ENCODE measurements at regions not wholly inside any gene's neighbourhood (a gene's known extent, or its start where the extent isn't known, plus 50 kb on each side); places are given as distances from the start of the nearest gene placed in this dataset.

DNA sequence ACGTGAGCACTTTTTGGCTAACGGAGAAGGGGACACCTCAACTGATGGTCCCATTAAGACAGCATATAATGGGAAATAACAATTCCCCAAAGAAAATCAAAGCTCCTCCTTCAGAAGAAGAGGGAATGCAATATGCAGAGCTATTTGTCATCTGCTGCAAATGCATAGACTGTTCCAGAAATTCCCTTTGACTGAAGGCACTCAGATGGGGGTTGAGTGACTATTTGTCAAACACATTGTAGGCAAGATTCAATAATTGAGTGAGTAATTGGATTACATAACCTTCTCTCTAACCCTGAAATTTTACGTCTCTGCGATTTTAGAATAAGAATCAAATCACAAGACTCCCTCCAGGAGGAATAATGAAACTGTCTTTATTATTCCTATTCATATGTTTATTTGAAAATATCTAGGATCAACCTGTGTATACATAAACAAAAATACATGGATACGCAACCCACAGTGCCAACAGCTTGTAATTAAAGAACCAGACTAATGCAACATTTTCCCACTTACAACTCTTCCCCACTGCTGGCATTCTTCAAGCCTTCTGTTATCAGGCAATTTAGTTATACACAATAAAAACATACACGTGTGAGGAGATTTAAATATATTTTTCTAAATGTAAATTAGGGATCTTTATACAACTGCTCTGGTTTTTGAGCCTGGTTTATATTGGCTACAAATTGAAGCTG lies 256.6 kb downstream of the GBA3 start:
- Histone ChIP-seq H3K4me3 (no peak overlapping the region), H3K9me3 (peaks cover 0 to 3% (median 0%) of the 10 kb centered on the region in 4 donors), H3K27ac (no peak overlapping the region), H3K27me3 (no peaks in the 10 kb centered on the region), H3K36me3 (no peaks in the 10 kb centered on the region), H3K4me1 (no peaks in the 10 kb centered on the region)
- no peak for DNase-seq
- TF ChIP-seq POLR2A (IDR thresholded peaks at IDR 0.05) (no peak), CTCF (IDR thresholded peaks at IDR 0.05) (no peak)

DNA sequence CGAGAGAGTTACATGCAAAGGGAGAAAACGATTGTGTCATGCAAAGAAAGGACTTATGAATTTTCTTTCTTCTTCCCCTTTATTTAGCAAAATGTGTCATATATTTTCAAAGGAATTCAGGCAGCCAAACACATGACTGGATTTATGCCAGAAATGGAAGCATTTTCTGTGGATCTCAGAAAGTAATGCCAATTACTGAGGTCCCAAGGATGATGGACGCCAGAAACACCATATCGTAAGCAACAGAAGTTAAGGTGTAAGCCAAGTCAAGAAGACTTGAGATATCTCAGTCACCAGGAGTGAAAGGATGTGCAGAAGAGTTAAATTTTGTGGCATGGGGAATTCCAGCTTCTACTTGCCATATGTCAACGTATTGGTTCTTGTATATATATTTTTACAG lies 255.1 kb downstream of the GBA3 start:
- DNase-seq: no peak
- Histone ChIP-seq H3K4me1 (no peaks in the 10 kb centered on the region), H3K27me3 (no peaks in the 10 kb centered on the region), H3K9me3 (no peaks in the 10 kb centered on the region), H3K36me3 (no peaks in the 10 kb centered on the region), H3K4me3 (no peak overlapping the region), H3K27ac (no peak overlapping the region)
- no peak for TF ChIP-seq CTCF (IDR thresholded peaks at IDR 0.05)
- TF ChIP-seq POLR2A (IDR thresholded peaks at IDR 0.05): no peak

- no peaks in the 10 kb centered on the region for H3K36me3 ChIP-seq
- H3K4me3 ChIP-seq: no peak overlapping the region
- TF ChIP-seq CTCF (IDR thresholded peaks at IDR 0.05): no peak
- no peak for TF ChIP-seq POLR2A (IDR thresholded peaks at IDR 0.05)
- H3K27ac ChIP-seq: no peak overlapping the region
- no peak for DNase-seq
- no peaks in the 10 kb centered on the region for H3K27me3 ChIP-seq
- H3K4me1 ChIP-seq: no peaks in the 10 kb centered on the region
- no peaks in the 10 kb centered on the region for H3K9me3 ChIP-seq
Observed at GRCh38 chr4:22942920-22943559, 250.3 kb downstream of the GBA3 start.

DNA sequence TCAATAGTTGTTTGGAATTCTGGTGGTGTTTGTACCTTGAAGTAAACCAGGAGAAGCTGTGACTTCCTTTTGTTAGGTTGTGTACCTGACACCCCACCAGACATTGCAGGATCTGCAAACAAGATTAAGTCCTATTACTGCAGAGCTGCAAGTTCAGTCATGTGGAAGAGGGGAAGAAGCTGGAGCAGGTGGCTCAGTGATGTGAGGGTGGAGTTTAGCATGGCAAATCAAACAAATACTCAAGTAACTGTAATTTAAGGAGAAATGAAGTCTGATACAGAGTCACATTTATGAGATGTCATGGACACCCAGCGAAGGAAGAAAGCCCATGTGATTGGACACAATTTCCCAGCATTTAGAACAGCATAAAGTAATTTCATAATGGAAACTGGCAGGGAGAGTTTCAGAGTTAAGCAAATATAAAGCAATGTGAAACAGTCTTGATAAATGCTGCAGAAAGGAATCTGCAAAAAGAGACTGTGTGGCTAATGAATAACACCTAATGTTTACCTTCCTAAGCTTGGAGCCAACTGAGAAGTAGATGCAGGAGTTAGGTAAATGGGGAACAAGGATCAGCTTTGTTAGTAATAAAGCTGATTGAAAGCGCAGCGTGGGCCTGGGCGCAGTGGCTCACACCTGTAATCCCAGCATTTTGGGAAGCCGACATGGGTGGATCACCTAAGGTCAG lies 249.1 kb downstream of the GBA3 start:
- no peak overlapping the region for H3K4me3 ChIP-seq

GRCh38 chr4:22932326-22932725 lies 239.6 kb downstream of the GBA3 start:
- Histone ChIP-seq H3K4me1 (no peaks in the 10 kb centered on the region), H3K36me3 (no peaks in the 10 kb centered on the region), H3K27ac (no peak overlapping the region), H3K9me3 (no peaks in the 10 kb centered on the region), H3K4me3 (no peak overlapping the region), H3K27me3 (no peaks in the 10 kb centered on the region)
- TF ChIP-seq CTCF (IDR thresholded peaks at IDR 0.05) (no peak), POLR2A (IDR thresholded peaks at IDR 0.05) (no peak)
- no peak for DNase-seq

More for the DNA sequence above, 249.1 kb downstream of the GBA3 start:
- no peaks in the 10 kb centered on the region for H3K27me3 ChIP-seq
- H3K9me3 ChIP-seq: no peaks in the 10 kb centered on the region
- no peak overlapping the region for H3K27ac ChIP-seq
- no peak for TF ChIP-seq CTCF (IDR thresholded peaks at IDR 0.05)
- no peak for TF ChIP-seq POLR2A (IDR thresholded peaks at IDR 0.05)
- H3K4me1 ChIP-seq: no peaks in the 10 kb centered on the region
- DNase-seq: no peak
- no peaks in the 10 kb centered on the region for H3K36me3 ChIP-seq
